Stimulated activated CD8-positive, alpha-beta memory T cell treated with anti-CD3 and anti-CD28 coated beads, Interleukin-15, amount 100 ng/mL, for 4 hours (primary cell): ENCODE measurements at regions not wholly inside any gene's neighbourhood (a gene's known extent, or its start where the extent isn't known, plus 50 kb on each side); places are given as distances from the start of the nearest gene placed in this dataset.

ENCODE experiments used
- DNase-seq, 2 donors: peaks; one replicate each; pipeline ENCODE4 v3.0.0-alpha.2; 2020; ENCODE audit warnings: low read depth in 2 of 2

DNA sequence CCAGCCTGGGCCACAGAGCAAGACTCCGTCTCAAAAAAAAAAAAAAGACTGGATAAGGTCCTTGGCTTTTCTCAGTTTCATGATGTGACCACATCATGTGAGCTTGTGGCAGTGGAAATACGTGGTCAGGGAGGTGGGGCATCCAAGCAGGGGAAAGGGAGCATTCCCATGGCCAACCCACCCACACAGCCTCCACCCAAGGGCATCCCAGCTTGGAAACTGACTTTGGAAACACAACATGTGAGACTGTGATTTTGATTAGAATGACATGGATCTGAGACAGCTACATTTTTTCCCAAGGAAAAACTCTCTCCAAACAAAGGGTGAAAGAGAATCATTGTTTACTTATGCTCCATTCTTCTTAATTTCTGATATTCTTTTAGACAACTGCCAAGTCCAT is 405.0 kb upstream of the ZNF507 start:
- no peak for DNase-seq

DNA sequence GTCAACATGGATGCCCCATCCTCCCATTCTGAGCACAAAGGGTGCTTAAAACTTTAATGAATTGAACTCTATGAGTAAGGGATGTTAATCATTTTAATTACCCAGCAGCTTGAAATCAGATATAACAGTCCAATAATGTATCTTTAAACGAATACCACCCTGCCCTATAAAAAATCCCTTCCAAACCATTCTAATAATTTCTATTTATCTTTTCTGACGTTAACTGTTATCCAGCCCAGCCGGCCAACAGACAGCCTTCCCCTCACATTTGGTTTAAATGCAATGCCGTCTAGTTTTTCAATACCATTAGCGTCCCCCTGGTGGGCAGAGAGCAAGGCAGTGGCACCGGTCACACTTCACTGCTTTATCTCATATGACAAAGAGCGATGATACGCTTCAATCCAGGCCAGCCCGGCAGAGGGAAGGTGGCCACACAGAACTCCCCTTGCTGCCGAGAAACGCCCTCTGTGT is 402.2 kb upstream of the ZNF507 start:
- DNase-seq = no peak

DNA sequence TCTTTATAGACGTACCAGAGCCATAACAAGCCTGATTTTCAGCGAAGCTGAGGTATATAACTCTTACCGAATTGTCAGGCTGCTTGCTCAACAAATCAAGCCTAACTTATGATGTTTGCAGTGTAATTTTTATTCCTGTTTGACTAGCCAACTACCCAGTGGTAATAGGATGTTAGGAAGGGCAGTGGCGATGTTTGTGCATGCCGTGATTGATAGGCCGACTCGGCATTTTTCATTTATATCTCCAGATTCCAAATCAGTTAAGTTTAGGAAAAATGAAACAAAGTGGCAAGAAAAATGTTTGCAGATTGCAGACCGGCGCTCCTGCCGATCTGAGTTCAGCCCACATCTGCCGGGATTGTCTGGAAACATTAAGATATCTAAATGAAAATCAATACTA is 401.6 kb upstream of the ZNF507 start:
- DNase-seq = no peak

DNA sequence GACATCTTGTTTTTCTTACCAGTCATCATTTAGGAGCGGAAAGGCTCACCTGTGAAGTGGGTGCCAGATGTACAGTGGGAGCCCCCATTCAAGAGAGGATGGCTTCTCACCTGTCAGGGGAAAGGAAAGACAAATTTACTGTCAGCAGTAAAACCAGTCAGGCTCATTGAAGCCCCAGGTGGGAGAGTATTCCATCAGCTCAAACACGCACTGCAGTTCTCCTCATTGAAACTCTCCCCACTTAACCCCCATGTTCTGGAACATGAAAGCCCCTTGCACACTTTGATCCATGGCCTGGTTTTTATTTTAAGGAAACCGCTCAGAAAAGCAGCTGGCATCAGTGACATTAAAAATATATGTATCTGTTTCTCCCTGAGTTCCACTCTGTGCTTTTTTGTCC is 401.1 kb upstream of the ZNF507 start:
- DNase-seq = no peak

DNA sequence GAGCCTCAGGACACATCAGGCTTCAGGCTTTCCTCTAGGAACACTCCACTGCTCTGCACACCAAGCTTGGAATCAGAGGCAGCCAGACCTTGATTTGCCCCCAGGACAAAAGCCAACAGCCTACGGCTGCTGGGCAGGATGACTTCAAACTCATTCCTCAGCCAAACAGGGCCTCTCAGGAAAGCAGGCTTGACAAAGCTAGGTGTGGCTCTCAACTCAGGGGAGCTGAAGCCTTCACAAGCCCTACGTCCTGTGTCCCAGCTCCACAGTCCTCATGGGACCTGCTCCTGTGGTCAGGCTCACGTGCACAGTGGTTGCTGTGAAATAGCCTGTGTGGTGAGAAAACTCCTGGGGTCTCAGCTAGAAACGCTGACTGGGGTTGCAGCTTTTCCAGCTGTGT is 398.9 kb upstream of the ZNF507 start:
- DNase-seq = no peak

DNA sequence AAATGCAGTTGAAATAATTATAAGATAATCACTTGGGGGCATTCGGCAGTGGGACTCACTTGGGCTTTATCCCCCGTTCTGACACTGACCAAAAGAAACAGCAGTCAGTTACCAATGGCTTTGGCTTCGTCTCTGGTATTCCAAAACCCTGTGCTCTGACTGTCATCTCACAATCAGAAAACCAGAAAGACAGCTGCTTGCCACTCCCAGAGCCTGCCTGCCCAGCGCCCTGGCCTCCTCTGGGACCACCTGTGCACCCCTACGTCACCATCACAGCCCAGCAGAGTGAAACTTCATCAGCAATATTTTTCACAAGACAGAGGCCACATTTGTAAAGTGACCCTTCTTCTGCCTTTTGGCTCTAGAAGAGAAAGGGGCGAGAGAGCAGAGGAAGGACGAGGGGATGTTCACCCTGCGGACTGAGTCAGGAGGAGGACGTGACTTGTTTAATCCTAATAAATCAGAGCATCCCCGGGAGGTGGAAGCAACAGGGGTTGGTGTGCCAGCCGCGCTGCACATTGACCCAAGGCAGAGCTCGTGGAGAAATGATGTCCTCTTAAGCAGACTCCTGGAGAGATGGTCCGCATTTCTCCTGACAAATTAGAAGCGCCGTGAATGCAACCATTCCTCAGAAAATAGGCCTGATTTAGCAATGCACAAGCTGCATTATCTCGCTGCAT is 397.8 kb upstream of the ZNF507 start:
- DNase-seq = no peak

DNA sequence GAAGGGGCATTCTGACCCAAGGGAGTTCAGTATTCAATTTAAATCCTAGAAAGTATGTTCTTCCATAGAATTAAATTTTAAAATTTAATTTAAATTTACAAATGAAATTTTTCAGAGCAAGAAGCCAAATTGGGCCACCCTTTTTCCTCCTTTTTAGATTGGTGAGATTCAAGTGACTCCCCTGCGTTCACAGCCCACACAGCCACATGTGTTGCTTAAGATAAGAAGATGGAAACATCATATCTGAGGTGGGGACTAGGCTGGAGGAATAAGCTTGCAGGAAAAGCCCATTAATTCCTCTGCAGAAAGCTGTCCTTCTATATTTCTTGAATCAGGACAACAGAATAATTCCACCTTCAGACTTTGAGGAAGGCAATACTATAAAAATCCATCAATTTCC is 392.7 kb upstream of the ZNF507 start:
- DNase-seq = no peak

DNA sequence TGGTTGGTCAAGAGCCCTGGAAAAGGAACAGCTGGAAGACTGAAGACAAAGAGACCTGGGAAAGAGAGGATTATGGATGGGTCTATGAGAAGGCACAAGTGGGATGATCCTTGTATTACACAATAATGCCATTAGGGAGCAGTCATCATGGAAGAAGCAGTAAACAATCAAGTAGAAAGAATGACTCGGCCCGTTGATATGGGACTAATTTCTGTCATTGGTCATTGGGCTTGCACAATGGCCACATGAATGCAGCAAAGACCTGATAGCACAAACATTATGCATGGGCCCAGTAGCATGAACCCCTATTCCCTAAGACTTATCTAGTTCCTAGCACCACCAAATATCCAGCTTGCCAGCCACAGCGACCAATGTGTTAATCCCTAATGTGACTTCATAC is 390.3 kb upstream of the ZNF507 start:
- DNase-seq = no peak

DNA sequence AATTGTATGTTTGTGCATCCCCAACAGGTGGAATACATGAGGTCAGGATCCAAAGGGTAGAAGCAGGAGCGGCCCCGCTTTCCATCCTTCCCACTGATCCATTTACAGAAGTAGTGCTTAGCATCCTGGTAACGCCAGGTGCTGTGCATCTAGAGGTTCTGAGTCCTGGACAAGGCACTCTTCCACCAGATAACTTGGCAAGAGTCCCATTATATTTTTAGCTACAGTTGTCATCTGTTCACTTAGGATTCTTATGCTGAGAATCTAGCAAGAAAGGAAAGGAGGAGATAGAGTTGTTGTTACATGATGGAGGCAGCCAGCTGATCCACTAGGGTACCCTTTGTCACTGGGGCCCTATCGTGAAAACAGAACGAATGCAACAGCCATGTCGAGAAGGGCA is 389.5 kb upstream of the ZNF507 start:
- DNase-seq = no peak

DNA sequence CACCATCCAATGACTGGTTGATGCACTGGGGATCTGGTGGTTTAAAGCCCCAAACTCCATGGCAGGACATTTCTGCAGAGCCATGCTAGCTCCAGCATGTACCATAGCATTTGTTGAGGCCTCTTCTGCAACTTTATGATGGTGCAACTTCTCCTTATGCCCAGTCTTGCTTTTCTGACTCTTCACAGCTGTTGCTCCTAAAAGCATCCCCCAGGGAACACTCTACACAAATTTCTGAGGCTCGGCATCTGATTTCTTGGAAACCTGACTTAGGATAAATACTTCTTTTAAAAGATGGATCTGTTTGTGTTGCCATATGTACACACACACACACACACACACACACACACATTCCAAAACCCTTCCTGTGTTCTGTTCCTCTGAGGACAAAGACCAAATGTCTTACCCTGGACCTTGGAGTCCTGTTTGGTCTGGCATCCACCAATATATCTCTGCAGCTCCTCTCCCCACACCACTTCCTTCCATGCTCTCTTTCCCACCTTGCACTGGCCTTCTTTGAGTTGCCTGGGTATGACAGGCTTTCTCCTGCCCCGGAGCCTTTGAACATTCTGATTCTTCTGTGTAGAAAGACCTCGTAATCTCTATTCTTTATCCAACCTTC is 388.5 kb upstream of the ZNF507 start:
- no peak for DNase-seq

DNA sequence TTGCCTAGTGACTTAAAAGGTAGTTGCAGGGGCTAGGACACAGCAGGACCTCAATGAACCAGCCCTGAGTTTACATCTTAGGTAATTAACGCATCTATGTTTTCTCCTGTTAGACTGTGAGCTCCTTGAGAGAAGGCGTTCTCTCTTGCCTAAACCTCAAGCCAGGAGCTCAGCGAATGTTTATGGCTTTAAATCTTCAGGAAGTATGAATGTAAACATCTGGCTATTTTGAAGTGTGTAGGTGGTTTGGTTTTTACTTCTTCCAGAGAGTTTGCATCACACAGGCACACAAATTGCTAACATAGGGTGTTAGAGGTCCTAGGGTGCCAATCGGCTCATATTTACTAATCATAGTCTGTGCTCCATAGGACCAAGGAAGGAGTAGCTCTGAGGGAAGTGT is 387.7 kb upstream of the ZNF507 start:
- DNase-seq = no peak

DNA sequence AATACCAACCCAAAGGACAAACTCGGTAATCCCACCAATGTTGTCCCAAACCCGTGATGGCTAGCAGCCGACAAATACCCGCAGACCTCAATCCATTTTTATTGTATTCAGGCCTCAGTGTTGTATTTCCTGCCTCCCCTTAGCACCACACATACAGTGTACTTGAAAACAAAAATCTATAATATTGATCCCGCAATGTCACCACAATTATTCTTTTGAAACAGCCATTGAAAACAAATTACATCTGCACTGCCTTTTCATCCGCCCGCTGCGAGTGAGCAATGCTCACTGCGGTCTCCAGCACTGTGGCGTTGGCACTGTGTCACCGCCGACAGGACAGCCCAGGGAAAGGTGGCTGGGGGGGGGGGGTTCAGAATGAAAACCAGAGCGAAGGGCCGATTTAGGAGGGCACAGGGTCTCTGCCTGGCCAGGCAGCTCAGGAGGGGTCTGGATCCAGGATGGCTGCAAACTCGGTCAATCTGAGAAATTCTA is 385.8 kb upstream of the ZNF507 start:
- DNase-seq = no peak

DNA sequence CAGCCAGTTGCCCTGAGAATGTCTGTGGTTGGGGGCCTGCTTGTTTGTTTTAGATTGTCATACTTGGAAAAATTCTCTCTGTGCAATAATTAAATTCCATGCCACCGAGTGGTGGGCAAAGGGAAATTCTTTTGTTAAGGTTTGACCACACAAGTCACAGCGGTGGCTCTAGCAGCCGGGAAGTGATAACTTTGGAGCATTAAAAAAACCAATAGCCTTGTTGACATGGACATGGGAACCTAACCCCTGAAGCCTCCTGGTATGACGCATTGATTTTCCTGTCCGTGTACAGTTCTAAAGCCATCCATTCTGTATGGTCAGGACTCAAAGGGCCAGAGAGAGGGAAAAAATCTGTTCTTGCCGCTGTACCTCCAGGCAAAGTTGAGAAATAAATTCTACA is 384.9 kb upstream of the ZNF507 start:
- no peak for DNase-seq

DNA sequence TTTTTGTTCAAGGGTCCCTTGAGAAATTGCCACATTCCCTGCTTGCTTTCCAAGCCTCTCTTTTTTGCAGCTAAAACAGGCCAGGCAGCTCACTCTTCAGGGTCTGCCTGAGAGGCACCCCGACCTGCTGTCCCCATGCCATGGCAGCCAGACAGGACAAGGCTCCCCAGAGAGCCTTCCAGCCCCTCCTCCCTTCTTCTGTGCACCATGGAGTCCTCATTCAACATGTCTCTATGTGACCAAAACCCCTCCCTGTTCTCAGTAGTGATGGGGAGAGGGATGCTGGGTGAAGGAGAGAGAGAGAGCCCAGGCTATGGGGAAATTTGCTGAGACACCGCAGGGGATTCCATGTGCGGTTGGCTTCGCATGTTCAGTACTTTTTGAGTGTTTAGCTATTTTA is 384.2 kb upstream of the ZNF507 start:
- no peak for DNase-seq

DNA sequence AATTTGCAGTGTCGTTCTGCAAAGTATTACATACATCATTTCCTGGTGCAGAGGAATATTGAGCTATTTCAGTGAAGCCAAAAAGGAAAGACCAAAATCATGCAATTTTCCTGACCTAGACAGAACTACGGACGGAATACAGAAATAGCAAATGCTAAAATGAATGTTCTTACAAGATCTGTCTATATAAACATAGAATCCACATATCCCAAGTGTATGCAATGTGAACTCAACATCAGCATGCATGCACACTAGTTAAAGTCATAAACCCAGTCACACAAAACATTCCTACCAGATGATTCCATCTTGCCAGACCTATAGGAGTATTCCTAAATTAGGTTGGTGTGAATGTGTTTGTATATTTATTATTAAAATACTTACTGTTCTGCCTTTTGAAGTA is 383.7 kb upstream of the ZNF507 start:
- DNase-seq = no peak

DNA sequence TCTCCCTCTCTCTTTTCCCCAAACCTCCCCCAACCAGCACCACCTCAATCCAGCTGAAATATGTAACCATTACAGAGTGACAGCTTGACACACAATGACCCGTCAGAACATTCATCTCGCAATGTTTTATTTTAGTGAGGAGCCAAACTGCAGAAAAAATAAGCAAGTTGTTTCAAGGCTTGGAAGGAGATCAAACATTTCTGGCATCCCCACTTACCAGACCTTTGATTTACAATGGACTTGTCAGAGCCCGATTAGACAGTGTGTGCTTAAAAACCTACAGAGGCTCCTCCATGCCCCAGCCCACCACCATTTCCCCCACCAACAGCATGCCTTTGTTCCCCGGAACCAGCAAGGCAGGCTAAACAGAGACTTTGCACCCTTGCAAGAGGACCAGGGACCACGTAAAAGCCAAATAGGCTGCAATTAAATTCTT is 382.8 kb upstream of the ZNF507 start:
- DNase-seq = no peak

DNA sequence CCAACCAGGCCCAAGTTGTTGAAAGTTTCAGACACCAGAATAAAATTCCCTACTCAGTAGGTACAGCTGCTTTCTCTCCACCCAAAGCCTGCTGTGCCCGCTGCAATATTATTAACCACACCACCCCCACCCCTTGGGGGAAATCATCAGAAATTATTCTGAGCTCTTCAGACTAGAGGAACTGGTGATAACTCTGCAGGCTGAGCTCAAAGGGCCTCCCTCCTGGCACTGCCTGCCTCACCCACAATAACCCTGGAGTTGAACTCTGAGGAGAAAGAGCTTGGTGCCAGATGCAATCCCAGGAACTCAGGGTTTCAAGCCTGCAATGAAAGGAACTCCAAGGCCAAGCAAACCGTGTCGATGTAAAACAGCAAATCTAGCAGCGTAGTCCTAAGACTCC is 381.7 kb upstream of the ZNF507 start:
- DNase-seq = no peak

DNA sequence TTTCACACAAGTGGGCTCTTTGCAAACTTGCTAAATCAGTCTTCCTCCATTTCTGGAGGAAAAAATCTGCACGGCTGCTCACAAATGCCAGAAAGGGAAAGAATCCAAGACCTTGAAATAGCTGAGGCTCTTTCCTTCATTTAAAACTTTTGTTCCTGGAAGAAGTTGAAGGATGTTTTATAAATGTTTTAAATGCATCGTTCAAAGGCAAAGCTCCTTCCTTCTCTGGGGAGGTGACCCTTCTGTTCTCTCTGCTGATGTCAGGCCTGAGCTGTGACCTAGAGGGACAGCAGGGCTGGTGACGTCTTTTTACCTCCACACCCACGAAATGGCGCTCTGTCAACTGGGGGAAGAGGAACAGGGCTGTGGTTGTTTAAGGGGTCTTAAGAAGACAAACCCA is 376.4 kb upstream of the ZNF507 start:
- no peak for DNase-seq

DNA sequence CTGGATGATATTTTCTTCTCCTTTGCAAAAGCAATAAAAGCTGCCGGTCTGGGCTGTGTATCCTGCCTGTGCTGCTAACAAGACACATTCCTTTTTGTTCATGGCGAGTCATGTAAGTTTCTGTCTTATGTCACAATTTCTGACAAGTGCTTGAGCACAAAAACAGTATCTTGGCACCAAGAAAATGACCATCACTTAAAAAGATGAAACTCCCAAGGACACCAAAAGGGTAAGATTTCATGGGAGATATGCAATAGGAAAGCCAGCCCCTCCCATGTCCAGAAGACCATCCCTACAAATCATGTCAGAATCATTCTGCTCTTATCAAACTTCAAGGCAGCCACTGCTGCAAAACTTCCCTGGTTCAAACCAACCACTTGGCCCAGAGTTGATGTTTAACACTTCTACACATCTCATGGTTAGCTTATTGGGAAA is 375.4 kb upstream of the ZNF507 start:
- no peak for DNase-seq

DNA sequence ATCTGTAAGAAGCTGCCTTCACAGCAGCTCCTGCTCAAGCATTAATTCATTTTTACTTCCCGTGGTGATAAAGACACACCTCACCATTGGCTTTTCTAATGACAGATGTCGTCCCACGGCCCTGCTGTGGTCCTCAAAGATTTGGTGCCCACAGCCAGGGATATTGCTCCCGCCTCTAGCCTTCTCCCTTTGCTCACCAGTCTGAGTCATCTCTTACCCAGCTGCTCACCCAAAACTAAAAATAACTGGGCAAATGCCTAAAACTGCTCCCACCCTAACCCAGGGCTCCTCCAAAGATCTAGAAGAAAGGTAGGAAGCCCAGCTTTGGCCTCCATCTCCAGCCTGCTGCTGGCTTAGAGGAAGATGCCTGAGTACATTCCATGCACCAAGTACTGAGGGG is 371.1 kb upstream of the ZNF507 start:
- DNase-seq = no peak

DNA sequence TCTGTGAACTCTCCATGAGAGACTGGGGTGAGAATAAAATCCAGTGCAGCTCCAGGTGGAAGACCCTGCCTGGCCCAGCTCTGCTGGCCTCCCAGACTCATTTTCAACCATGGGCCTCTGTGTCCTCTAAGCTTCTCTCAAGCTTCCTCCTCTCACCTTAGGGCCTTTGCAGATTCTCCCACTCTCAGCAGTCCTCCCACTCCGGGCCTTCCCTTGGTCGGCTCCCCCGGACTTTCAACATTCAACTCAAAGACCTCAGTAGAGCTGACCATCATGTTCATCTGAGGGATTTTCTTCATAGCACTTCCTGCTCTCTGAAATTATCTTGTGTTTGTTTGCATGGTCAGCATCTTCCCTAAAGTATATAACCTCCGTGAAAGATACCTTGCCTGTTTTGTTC is 370.5 kb upstream of the ZNF507 start:
- no peak for DNase-seq

DNA sequence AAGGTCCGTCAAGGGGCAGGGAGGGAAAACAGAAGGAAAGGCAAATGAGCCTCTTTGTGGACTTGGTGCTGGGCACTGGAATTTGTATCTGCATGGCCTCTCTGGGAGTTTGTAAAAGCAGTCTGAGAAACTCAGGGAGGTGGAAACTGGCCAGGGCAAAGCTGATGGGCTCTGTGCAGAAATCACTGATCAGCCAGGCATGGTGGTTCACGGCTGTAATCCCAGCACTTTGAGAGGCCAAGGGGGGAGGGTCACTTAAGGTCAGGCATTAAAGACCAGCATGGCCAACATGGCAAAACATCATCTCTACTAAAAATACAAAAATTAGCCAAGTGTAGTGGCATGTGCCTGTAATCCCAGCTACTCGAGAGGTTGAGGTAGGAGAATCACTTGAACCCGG is 369.9 kb upstream of the ZNF507 start:
- no peak for DNase-seq

DNA sequence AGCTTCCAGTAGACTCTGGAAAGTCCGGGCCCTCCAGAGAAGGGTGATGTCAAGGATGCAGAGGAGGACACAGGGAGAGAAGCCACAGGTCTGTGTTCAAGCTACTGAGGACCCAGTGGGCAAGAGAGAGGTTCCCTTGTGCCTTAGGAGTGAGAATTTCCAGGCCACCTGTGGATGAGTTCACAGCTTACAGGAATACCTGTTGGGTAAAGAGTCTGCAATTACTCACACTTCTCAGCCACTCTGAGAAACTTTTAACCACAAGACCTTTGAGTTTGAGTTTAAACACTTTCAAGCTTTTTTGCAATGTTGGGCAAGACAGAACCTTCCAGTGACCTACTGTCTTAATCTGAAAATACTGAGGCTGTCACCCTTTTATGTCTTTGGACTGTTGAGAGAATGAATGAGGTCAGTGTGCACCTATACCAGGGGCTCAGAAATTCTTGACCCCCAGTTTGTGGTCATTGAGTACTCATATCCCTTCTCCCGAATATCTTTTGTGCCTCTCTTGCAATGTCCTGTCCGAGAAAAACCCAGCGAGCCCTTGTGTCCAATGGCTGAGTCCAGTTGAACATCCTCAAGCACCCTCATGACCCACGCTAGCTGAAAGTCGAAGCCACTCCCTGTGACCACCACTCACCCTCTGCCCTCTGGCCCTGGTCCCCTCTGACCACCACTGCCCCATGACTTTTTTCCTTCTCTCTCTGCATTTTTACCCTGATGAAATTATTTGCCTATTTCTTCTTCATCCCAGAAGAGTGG is 368.5 kb upstream of the ZNF507 start:
- no peak for DNase-seq
